ENCODE measurements at regions not wholly inside any gene's neighbourhood (a gene's known extent, or its start where the extent isn't known, plus 50 kb on each side); places are given as distances from the start of the nearest gene placed in this dataset.

- no peak for DNase-seq (ENCODE audit: low read depth)
Measured at GRCh38 chr11:103530257-103530656, 421.0 kb downstream of the DYNC2H1 start.

DNA sequence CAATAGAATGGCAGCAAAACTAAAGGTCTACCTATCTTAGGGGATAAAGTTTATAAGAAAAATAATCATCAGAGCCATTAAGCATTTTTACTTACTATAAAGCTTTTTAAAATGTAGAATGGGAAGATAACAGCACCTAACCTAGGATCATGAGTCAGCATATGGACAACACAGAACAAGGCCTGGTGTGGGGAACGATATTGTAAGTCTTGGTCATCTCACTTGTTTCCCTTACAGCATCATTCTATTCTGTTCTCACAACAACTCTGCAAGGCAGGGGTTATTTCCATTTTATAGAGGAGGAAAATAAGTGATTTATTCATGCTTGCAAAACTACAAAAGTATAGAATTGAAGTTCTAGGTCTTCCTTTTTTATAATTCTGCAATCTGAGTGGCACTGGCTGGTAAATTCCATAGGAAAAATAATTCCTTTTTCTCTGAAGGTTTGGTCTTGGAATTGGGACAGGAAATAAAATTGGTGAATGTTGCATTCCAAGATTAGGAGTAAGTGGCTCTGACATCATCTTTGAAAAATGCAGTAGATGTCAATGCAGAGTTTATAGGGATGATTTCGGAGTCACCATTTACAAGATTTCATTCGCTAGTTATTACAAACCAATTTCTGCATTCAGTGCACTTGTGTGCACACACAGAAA is 423.0 kb downstream of the DYNC2H1 start:
- no peak for DNase-seq (ENCODE audit: low read depth)

DNA sequence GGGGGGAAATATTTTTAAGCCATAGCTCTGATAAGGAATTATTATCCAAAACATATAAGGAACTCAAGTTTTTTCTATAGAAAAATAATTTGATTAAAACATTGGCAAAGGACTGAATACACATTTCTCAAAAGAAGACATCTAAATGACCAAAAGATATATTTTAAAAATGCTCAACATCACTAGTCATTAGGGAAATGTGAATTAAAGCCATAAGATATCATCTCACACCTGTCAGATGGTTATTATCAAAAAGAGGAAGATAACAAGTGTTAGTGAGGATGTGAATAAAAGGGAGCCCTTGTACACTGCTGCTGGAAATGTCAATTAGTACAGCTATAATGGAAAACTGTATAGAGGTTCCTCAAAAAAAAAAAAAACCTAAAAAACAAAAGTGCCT is 425.0 kb downstream of the DYNC2H1 start:
- DNase-seq (ENCODE audit: low read depth): no peak

DNA sequence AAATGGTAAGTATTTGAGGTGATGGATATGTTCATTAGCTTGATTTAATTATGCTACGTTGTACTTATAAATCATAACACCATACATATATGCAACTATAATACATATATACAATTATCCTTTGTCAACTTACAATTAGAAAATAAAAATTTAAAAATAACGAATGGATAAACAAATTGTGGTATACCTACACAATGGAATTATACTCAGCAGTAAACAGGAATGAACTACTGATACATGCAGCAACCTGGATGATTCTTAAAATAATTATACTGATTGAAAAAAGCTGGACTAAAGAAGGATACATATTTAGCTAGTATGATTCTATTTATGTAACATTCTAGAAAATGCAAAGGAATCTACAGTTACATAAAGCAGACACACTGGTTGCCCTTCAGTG is 425.7 kb downstream of the DYNC2H1 start:
- no peak for DNase-seq (ENCODE audit: low read depth)

- no peak for DNase-seq (ENCODE audit: low read depth)
Measured at GRCh38 chr11:103536335-103536722, 427.1 kb downstream of the DYNC2H1 start.

GRCh38 chr11:103537904-103538502 is 428.8 kb downstream of the DYNC2H1 start:
- no peak for DNase-seq (ENCODE audit: low read depth)

DNA sequence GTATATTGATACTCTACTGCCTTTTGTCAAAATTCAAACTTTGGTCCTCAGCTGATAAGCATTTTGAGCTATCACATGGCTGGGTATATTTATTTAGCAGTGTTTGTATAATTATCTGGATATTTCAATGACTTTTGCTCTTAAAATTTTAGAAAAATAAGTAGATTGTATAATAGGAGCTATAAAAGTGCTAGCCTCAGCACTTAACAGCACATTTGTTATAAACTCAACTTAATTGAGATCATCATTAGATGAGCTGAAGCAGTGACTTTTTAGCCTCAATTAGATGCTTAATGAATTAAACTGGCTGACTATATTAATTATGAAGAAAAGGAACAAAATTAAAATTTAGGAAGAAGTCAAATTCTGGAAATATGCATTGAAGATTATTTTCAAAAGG is 429.9 kb downstream of the DYNC2H1 start:
- DNase-seq (ENCODE audit: low read depth): no peak

GRCh38 chr11:103541186-103541795 is 432.1 kb downstream of the DYNC2H1 start:
- no peak for DNase-seq (ENCODE audit: low read depth)

DNA sequence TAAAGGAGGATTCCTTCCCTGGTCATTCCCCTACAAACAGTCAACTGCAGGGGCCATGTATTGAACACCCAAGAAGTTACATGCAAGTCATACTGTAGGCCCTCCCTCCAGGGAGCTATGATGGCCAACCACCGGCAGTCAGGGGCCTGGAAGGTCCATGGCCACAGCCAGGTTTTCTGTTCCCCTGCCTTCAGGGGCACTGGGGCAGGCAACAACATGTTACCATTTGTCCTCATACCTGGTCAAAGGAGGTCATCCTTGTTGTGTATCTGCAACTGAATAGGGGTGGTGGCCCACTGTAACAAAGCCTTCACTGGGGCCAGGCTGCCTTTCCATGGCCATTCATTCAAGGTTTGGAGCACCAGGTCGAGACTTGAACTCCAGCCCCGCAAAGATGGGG is 433.6 kb downstream of the DYNC2H1 start:
- DNase-seq (ENCODE audit: low read depth): no peak

DNA sequence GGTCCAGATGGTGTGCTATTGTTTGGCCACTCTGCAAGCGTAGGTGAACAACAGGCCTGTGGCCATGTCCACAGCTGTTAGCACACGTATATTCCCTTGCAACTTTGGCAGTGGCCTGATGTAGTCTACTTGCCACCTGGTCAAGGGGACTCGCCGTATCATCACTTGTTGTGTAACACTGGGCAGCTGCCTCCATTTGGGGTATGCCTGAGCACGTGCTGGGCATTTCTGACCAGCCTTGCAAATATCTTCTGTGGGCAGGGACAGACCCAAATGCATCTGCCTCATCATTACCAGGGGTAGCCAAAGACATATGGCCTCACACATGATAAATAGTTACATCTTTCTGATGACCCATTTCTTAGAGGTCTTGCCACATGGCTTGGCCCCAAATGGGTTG is 434.2 kb downstream of the DYNC2H1 start:
- DNase-seq (ENCODE audit: low read depth): no peak

GRCh38 chr11:103544874-103545273 is 435.6 kb downstream of the DYNC2H1 start:
- DNase-seq (ENCODE audit: low read depth): no peak

- DNase-seq (ENCODE audit: low read depth): no peak
Measured at GRCh38 chr11:103545551-103545950, 436.3 kb downstream of the DYNC2H1 start.

DNA sequence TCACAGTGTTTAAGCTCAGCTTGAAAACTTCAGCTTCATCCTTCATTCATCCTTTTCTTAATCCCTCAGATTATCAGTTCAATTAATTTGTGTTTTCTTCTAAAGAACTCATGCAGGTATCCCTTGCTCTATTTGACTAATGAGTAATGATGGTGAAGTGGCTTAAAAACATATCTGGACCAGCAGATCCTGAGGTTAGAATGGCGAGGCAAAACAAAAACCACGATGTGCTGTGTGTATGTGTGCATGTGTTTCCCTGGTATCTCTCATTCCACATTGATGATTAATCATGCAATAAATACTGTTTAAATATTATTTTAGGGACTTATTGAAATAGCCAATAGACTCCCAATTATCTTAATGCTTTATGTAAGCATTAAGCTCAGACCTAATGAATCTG is 437.0 kb downstream of the DYNC2H1 start:
- no peak for DNase-seq (ENCODE audit: low read depth)

GRCh38 chr11:103547024-103547423 is 437.8 kb downstream of the DYNC2H1 start:
- no peak for DNase-seq (ENCODE audit: low read depth)

GRCh38 chr11:103547691-103548090 is 438.5 kb downstream of the DYNC2H1 start:
- no peak for DNase-seq (ENCODE audit: low read depth)

- DNase-seq (ENCODE audit: low read depth): no peak
Measured at GRCh38 chr11:103548838-103549237, 439.6 kb downstream of the DYNC2H1 start.

GRCh38 chr11:103550811-103551210 is 441.6 kb downstream of the DYNC2H1 start:
- DNase-seq (ENCODE audit: low read depth): no peak

DNA sequence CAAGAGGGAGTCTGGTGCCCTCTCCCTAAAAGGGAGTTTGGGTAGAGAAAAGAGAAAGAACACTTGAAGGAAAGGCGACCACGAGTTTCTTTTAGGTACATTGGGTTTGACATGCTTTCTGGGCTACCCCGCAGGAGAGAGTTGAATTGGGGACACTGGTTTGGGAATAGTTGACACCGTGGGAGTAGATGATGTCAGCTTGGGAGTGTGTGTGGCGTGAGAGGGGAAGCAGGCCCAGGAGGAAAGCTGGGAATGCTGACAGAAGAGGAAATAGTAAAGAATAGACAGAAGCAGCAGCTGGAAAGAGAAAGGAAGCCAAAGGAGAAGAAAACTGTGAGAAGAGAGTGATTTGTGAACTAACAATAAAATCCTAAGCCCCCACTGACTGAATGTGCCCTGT is 442.9 kb downstream of the DYNC2H1 start:
- no peak for DNase-seq (ENCODE audit: low read depth)

DNA sequence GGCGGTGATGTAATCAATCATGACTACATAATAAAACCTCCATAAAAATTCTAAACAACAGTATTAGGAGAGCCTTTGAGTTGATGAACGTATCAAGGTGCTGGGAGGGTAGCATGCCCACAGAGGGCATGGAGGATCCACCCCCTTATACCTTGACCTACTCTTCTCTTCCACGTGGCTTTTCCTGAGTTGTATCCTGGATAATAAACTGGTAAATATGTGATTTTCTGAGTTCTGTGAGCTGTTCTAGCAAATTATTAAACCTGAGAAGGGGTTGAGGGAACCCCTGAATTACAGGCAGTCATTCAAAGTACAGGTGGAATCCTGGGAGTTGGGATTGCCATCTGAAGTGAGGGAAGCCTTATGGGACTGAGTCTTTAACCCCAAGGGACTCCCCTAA is 446.9 kb downstream of the DYNC2H1 start:
- no peak for DNase-seq (ENCODE audit: low read depth)

GRCh38 chr11:103566116-103566515 is 456.9 kb downstream of the DYNC2H1 start:
- no peak for DNase-seq (ENCODE audit: low read depth)

GRCh38 chr11:103581760-103582159 is 454.7 kb upstream of the DDI1 start:
- DNase-seq (ENCODE audit: low read depth): no peak

GRCh38 chr11:103582351-103582909 is 454.0 kb upstream of the DDI1 start:
- DNase-seq (ENCODE audit: low read depth): no peak

- no peak for DNase-seq (ENCODE audit: low read depth)
Measured at GRCh38 chr11:103584021-103584420, 452.4 kb upstream of the DDI1 start.

Data from activated gamma-delta T cell treated with anti-CD3 and anti-CD28 coated beads, Interleukin-2, amount 50 U/mL, for 16 hours (primary cell).